ENCODE measurements at regions not wholly inside any gene's neighbourhood (a gene's known extent, or its start where the extent isn't known, plus 50 kb on each side); places are given as distances from the start of the nearest gene placed in this dataset.

DNA sequence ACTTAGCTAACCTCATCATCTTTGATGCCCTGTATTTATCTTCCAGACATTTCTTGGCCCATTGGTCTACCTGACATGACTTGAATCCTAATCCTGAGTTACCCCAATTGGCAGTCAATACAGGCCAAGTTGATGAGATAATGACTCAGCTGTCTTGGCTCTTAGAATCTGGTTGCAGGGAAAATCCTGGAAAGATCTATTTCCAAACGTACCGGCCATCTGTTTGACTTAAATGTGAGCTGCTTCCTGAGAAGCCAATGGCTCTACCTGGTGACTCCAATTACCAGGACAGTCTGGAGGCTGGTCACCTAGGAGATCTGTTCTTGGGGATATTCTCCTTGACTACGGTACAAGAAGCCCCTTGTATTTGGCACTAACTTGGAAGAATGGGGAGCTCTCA is 475.2 kb upstream of the BRINP1 start:
- H3K27me3 ChIP-seq (ENCODE audit: low read depth, low read length) = no peaks in the 10 kb centered on the region
- no peak overlapping the region for H2AFZ ChIP-seq (ENCODE audit: low read depth, low read length)
- H3K79me2 ChIP-seq (ENCODE audit: low read length) = no peaks in the 10 kb centered on the region
- H3K9ac ChIP-seq (ENCODE audit: low read length) = no peak overlapping the region
- no peaks in the 10 kb centered on the region for H3K4me1 ChIP-seq (ENCODE audit: low read length)
- no peaks in the 10 kb centered on the region for H3K36me3 ChIP-seq (replicated peaks; ENCODE audit: low read depth, low read length)
- H3K9me3 ChIP-seq (ENCODE audit: insufficient read depth, low read length) = no peaks in the 10 kb centered on the region
- H3K4me2 ChIP-seq (ENCODE audit: low read length) = no peak overlapping the region
- TF ChIP-seq, protein P1, sequence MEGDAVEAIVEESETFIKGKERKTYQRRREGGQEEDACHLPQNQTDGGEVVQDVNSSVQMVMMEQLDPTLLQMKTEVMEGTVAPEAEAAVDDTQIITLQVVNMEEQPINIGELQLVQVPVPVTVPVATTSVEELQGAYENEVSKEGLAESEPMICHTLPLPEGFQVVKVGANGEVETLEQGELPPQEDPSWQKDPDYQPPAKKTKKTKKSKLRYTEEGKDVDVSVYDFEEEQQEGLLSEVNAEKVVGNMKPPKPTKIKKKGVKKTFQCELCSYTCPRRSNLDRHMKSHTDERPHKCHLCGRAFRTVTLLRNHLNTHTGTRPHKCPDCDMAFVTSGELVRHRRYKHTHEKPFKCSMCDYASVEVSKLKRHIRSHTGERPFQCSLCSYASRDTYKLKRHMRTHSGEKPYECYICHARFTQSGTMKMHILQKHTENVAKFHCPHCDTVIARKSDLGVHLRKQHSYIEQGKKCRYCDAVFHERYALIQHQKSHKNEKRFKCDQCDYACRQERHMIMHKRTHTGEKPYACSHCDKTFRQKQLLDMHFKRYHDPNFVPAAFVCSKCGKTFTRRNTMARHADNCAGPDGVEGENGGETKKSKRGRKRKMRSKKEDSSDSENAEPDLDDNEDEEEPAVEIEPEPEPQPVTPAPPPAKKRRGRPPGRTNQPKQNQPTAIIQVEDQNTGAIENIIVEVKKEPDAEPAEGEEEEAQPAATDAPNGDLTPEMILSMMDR (IDR thresholded peaks at IDR 0.05; ENCODE audit: low read depth, low read length) = no peak
- TF ChIP-seq EZH2phosphoT487 (IDR thresholded peaks at IDR 0.05; ENCODE audit: low read depth) = no peak
- no peak overlapping the region for H3K27ac ChIP-seq (ENCODE audit: low read length)
- no peaks in the 10 kb centered on the region for H4K20me1 ChIP-seq (ENCODE audit: insufficient read depth, low read length)
- no peak overlapping the region for H3K4me3 ChIP-seq (ENCODE audit: low read length)

DNA sequence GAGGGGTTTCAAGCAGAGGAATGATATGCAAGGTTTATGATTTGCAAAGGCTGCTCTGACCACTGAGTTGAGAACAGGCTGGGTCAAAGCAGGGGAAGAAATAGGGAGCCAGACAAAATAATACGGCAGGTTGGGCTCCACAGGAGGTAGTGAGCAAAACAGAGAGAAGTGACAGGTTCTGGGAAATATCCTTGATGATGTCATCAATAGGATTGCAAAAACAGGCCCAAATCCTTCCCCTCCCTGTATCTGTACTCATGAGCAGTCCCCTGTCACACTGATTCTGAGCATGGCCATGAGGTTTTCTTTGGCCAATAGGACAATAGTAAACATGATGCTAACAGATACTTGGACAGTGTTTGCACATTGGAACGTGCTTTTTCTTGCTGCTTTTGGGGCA is 471.8 kb upstream of the BRINP1 start:
- Histone ChIP-seq H4K20me1 (ENCODE audit: insufficient read depth, low read length) (no peaks in the 10 kb centered on the region), H3K4me3 (ENCODE audit: low read length) (no peak overlapping the region), H3K9ac (ENCODE audit: low read length) (no peak overlapping the region), H2AFZ (ENCODE audit: low read depth, low read length) (no peak overlapping the region), H3K79me2 (ENCODE audit: low read length) (no peaks in the 10 kb centered on the region), H3K27ac (ENCODE audit: low read length) (no peak overlapping the region), H3K27me3 (ENCODE audit: low read depth, low read length) (no peaks in the 10 kb centered on the region), H3K4me2 (ENCODE audit: low read length) (no peak overlapping the region), H3K4me1 (ENCODE audit: low read length) (no peaks in the 10 kb centered on the region), H3K36me3 (replicated peaks; ENCODE audit: low read depth, low read length) (no peaks in the 10 kb centered on the region), H3K9me3 (ENCODE audit: insufficient read depth, low read length) (no peaks in the 10 kb centered on the region)
- TF ChIP-seq, protein P1 (IDR thresholded peaks at IDR 0.05; ENCODE audit: low read depth, low read length) = no peak
- no peak for TF ChIP-seq EZH2phosphoT487 (IDR thresholded peaks at IDR 0.05; ENCODE audit: low read depth)

DNA sequence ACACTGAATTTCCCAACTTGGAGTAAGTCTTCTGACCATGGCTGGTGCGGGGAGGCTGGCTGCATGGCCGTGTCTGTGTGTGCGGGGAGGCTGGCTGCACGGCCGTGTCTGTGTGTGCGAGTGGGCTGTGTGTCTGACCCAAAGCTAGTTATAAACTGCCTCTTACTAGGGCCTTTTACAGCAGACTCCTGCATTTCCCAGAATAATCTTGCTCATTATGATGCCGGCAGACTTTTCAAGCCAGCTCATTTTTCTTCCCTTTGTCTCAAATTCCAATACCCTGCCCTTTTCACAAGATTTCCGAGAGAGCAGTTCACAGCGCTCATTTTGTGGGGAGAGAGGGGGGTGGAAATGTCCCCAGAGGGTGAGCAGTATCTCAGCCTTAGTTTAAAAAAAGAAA is 470.7 kb upstream of the BRINP1 start:
- H3K4me3 ChIP-seq (ENCODE audit: low read length) = no peak overlapping the region
- no peaks in the 10 kb centered on the region for H3K36me3 ChIP-seq (replicated peaks; ENCODE audit: low read depth, low read length)
- H3K27me3 ChIP-seq (ENCODE audit: low read depth, low read length) = no peaks in the 10 kb centered on the region
- H3K79me2 ChIP-seq (ENCODE audit: low read length) = no peaks in the 10 kb centered on the region
- no peaks in the 10 kb centered on the region for H3K9me3 ChIP-seq (ENCODE audit: insufficient read depth, low read length)
- no peak for TF ChIP-seq EZH2phosphoT487 (IDR thresholded peaks at IDR 0.05; ENCODE audit: low read depth)
- TF ChIP-seq, protein P1 (IDR thresholded peaks at IDR 0.05; ENCODE audit: low read depth, low read length) = no peak
- H3K9ac ChIP-seq (ENCODE audit: low read length) = no peak overlapping the region
- H4K20me1 ChIP-seq (ENCODE audit: insufficient read depth, low read length) = no peaks in the 10 kb centered on the region
- no peak overlapping the region for H3K4me2 ChIP-seq (ENCODE audit: low read length)
- no peak overlapping the region for H3K27ac ChIP-seq (ENCODE audit: low read length)
- H2AFZ ChIP-seq (ENCODE audit: low read depth, low read length) = no peak overlapping the region
- no peaks in the 10 kb centered on the region for H3K4me1 ChIP-seq (ENCODE audit: low read length)

DNA sequence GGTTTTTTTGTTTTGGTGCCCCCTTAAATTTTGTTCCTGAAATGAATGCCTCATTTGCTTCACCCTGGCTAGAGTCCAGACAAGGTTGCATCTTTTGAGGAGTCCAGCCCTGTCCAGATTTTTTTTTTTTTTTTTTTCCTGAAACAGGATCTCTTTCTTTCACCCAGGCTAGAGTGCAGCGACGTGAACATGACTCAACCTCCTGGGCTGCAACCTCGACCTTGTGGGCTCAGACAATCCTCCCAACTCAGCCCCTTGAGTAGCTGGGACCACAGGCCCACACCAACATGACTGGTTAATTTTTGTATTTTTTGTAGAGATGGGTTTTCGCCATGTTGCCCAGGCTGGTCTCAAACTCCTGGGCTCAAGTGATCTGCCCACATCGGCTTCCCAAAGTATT is 469.0 kb upstream of the BRINP1 start:
- TF ChIP-seq, protein P1 (IDR thresholded peaks at IDR 0.05; ENCODE audit: low read depth, low read length) = no peak
- TF ChIP-seq EZH2phosphoT487 (IDR thresholded peaks at IDR 0.05; ENCODE audit: low read depth) = no peak
- no peak overlapping the region for H3K9ac ChIP-seq (ENCODE audit: low read length)
- no peaks in the 10 kb centered on the region for H3K27me3 ChIP-seq (ENCODE audit: low read depth, low read length)
- H4K20me1 ChIP-seq (ENCODE audit: insufficient read depth, low read length) = no peaks in the 10 kb centered on the region
- no peaks in the 10 kb centered on the region for H3K9me3 ChIP-seq (ENCODE audit: insufficient read depth, low read length)
- H3K27ac ChIP-seq (ENCODE audit: low read length) = no peak overlapping the region
- no peaks in the 10 kb centered on the region for H3K4me1 ChIP-seq (ENCODE audit: low read length)
- no peak overlapping the region for H3K4me2 ChIP-seq (ENCODE audit: low read length)
- no peaks in the 10 kb centered on the region for H3K79me2 ChIP-seq (ENCODE audit: low read length)
- H3K4me3 ChIP-seq (ENCODE audit: low read length) = no peak overlapping the region
- H2AFZ ChIP-seq (ENCODE audit: low read depth, low read length) = no peak overlapping the region
- H3K36me3 ChIP-seq (replicated peaks; ENCODE audit: low read depth, low read length) = no peaks in the 10 kb centered on the region

Data from OCI-LY3 (cell line).